Loucy (cell line): ENCODE measurements at regions not wholly inside any gene's neighbourhood (a gene's known extent, or its start where the extent isn't known, plus 50 kb on each side); places are given as distances from the start of the nearest gene placed in this dataset.

Source experiments
- EZH2phosphoT487 ChIP-seq: fragments of 200-600 bp; IDR thresholded peaks from 2 replicates; pipeline ENCODE4 v1.6.1; 2018; ENCODE audit warnings: antibody characterized with exemption, mild to moderate bottlenecking, moderate library complexity, borderline replicate concordance
- TF ChIP-seq, protein P1 (sequence below): fragments of 200-600 bp; sonication (generic); conservative IDR thresholded peaks from 2 replicates; pipeline ENCODE4 v1.5.1; 2014; ENCODE audit warnings: mild to moderate bottlenecking, antibody characterized with exemption, low read length

DNA sequence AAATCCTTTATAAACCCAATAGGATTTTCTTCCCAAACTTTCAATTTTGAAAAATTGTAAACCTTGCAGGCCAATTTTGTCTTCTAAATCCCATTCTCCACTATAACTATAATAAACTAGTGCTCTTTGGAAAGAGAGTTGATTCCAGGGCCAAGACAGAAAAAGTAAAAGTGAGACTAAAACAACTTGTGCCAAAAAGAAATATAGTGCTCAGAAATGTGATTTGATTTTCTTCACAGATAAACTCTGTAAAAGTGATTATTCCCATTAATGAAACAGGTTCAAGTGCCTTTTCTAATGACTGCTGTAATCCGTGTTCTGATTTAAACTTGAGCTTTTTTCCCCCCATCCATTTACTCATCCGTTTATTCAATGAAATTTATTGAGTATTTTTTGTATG lies 1831.1 kb downstream of the SLITRK5 start:
- TF ChIP-seq, protein P1, sequence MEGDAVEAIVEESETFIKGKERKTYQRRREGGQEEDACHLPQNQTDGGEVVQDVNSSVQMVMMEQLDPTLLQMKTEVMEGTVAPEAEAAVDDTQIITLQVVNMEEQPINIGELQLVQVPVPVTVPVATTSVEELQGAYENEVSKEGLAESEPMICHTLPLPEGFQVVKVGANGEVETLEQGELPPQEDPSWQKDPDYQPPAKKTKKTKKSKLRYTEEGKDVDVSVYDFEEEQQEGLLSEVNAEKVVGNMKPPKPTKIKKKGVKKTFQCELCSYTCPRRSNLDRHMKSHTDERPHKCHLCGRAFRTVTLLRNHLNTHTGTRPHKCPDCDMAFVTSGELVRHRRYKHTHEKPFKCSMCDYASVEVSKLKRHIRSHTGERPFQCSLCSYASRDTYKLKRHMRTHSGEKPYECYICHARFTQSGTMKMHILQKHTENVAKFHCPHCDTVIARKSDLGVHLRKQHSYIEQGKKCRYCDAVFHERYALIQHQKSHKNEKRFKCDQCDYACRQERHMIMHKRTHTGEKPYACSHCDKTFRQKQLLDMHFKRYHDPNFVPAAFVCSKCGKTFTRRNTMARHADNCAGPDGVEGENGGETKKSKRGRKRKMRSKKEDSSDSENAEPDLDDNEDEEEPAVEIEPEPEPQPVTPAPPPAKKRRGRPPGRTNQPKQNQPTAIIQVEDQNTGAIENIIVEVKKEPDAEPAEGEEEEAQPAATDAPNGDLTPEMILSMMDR = no peak
- TF ChIP-seq EZH2phosphoT487 = no peak
